ENCODE measurements at regions not wholly inside any gene's neighbourhood (a gene's known extent, or its start where the extent isn't known, plus 50 kb on each side); places are given as distances from the start of the nearest gene placed in this dataset.

GRCh38 chr15:66951531-66952320, 113.7 kb upstream of the SMAD3 start:
- H3K27me3 Mint-ChIP-seq (ENCODE audit: low read depth): no peaks in the 10 kb centered on the region
- TF ChIP-seq, protein P1, sequence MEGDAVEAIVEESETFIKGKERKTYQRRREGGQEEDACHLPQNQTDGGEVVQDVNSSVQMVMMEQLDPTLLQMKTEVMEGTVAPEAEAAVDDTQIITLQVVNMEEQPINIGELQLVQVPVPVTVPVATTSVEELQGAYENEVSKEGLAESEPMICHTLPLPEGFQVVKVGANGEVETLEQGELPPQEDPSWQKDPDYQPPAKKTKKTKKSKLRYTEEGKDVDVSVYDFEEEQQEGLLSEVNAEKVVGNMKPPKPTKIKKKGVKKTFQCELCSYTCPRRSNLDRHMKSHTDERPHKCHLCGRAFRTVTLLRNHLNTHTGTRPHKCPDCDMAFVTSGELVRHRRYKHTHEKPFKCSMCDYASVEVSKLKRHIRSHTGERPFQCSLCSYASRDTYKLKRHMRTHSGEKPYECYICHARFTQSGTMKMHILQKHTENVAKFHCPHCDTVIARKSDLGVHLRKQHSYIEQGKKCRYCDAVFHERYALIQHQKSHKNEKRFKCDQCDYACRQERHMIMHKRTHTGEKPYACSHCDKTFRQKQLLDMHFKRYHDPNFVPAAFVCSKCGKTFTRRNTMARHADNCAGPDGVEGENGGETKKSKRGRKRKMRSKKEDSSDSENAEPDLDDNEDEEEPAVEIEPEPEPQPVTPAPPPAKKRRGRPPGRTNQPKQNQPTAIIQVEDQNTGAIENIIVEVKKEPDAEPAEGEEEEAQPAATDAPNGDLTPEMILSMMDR (IDR thresholded peaks at IDR 0.05): no peak
- DNase-seq (ENCODE audit: low spot score): no peak
- H3K9me3 Mint-ChIP-seq (ENCODE audit: low read depth): no peaks in the 10 kb centered on the region
- H3K4me3 Mint-ChIP-seq (ENCODE audit: unreplicated experiment): no peak overlapping the region
- H3K36me3 Mint-ChIP-seq (ENCODE audit: low read depth): no peaks in the 10 kb centered on the region
- no peak overlapping the region for H3K27ac Mint-ChIP-seq (ENCODE audit: unreplicated experiment)
- peaks cover 11% of the 10 kb centered on the region for H3K4me1 Mint-ChIP-seq (ENCODE audit: low read depth)

GRCh38 chr15:66952756-66953522, 112.5 kb upstream of the SMAD3 start:
- DNase-seq (ENCODE audit: low spot score): no peak
- TF ChIP-seq, protein P1 (IDR thresholded peaks at IDR 0.05): no peak
- Mint-ChIP-seq H3K36me3 (ENCODE audit: low read depth) (no peaks in the 10 kb centered on the region), H3K9me3 (ENCODE audit: low read depth) (no peaks in the 10 kb centered on the region), H3K4me3 (ENCODE audit: unreplicated experiment) (no peak overlapping the region), H3K27ac (ENCODE audit: unreplicated experiment) (no peak overlapping the region), H3K4me1 (ENCODE audit: low read depth) (peaks cover 2% of the 10 kb centered on the region), H3K27me3 (ENCODE audit: low read depth) (no peaks in the 10 kb centered on the region)

GRCh38 chr15:66953523-66954229, 111.7 kb upstream of the SMAD3 start:
- H3K27me3 Mint-ChIP-seq (ENCODE audit: low read depth): no peaks in the 10 kb centered on the region
- peak overlapping the region; percentile 39 for H3K27ac Mint-ChIP-seq (ENCODE audit: unreplicated experiment)
- no peaks in the 10 kb centered on the region for H3K4me1 Mint-ChIP-seq (ENCODE audit: low read depth)
- no peaks in the 10 kb centered on the region for H3K36me3 Mint-ChIP-seq (ENCODE audit: low read depth)
- DNase-seq (ENCODE audit: low spot score): no peak
- H3K4me3 Mint-ChIP-seq (ENCODE audit: unreplicated experiment): no peak overlapping the region
- no peaks in the 10 kb centered on the region for H3K9me3 Mint-ChIP-seq (ENCODE audit: low read depth)
- TF ChIP-seq, protein P1 (IDR thresholded peaks at IDR 0.05): no peak

- DNase-seq (ENCODE audit: low spot score): no peak
- TF ChIP-seq, protein P1 (IDR thresholded peaks at IDR 0.05): no peak
- no peaks in the 10 kb centered on the region for H3K36me3 Mint-ChIP-seq (ENCODE audit: low read depth)
- no peaks in the 10 kb centered on the region for H3K9me3 Mint-ChIP-seq (ENCODE audit: low read depth)
- peaks cover 1% of the 10 kb centered on the region for H3K27me3 Mint-ChIP-seq (ENCODE audit: low read depth)
- H3K27ac Mint-ChIP-seq (ENCODE audit: unreplicated experiment): no peak overlapping the region
- no peak overlapping the region for H3K4me3 Mint-ChIP-seq (ENCODE audit: unreplicated experiment)
- H3K4me1 Mint-ChIP-seq (ENCODE audit: low read depth): no peaks in the 10 kb centered on the region
Observed at GRCh38 chr15:66954601-66955000, 110.8 kb upstream of the SMAD3 start.

DNA sequence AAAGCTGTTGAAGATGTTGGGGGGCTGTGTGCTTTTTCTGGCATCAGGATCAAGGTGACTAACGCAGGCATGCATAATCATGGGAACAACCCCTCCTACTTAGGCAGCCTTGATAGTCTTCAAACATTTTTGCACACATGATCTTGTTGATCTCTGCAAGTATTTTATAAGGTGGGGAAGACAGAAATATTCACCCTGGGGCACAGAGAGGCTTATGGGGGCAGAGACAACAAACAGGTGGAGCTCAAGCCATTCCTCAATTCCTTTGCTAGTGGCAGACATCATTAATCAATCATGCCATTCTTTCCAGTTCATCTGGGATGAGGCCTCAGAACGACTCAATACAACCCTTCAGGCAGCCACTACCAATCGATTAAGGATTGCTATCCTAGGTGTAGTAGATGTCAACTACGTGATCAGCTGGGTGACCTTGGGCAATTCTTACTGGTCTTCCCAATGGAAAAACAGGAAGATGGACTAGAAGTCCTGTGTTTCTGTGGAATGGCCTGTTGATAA, 110.3 kb upstream of the SMAD3 start:
- Mint-ChIP-seq H3K9me3 (ENCODE audit: low read depth) (no peaks in the 10 kb centered on the region), H3K27me3 (ENCODE audit: low read depth) (peaks cover 2% of the 10 kb centered on the region), H3K36me3 (ENCODE audit: low read depth) (no peaks in the 10 kb centered on the region), H3K4me3 (ENCODE audit: unreplicated experiment) (no peak overlapping the region), H3K27ac (ENCODE audit: unreplicated experiment) (no peak overlapping the region), H3K4me1 (ENCODE audit: low read depth) (no peaks in the 10 kb centered on the region)
- TF ChIP-seq, protein P1 (IDR thresholded peaks at IDR 0.05): no peak
- no peak for DNase-seq (ENCODE audit: low spot score)
